GM12892 (cell line): ENCODE measurements at regions not wholly inside any gene's neighbourhood (a gene's known extent, or its start where the extent isn't known, plus 50 kb on each side); places are given as distances from the start of the nearest gene placed in this dataset.

Experiments used
- POLR2A ChIP-seq: IDR thresholded peaks from 2 replicates; pipeline ENCODE4 v1.6.1; 2011; ENCODE audit warnings: low read depth, low read length, control low read depth
- POLR2AphosphoS5 ChIP-seq: IDR thresholded peaks from 2 replicates; pipeline ENCODE4 v1.6.1; 2011; ENCODE audit warnings: low read depth, low read length, control low read depth

- no peak for TF ChIP-seq POLR2AphosphoS5
- TF ChIP-seq POLR2A = no peak
These were observed 166.1 kb upstream of the ADRA1B start for GRCh38 chr5:159750226-159750625.
